ENCODE measurements at regions not wholly inside any gene's neighbourhood (a gene's known extent, or its start where the extent isn't known, plus 50 kb on each side); places are given as distances from the start of the nearest gene placed in this dataset.

DNA sequence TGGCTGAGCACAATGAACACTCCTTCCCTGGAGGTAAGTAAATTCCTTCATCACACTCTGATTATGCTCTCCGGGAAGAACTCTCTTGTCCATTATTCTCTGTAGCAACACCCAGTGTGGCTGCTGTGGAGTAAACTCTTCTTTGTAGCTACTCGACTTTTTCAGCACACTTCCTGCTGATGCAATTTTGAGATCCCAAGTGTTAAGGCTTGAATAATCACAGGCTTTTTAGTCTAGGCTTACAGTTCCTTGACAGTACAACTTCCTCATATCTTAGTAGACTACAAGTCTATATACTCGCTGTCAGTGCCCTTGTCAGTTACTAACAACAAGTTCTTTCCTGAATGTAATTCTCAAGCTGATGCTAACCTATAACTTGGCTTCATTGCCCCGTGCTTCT lies 301.8 kb upstream of the API5 start:
- Histone ChIP-seq H3K4me3 (ENCODE audit: insufficient read depth, low read depth, low read length) (no peak overlapping the region), H3K36me3 (ENCODE audit: insufficient read depth, low read length) (no peaks in the 10 kb centered on the region), H3K4me1 (ENCODE audit: insufficient read depth, low read length) (no peaks in the 10 kb centered on the region), H3K9ac (ENCODE audit: low read length) (no peak overlapping the region), H3K27me3 (ENCODE audit: insufficient read depth, low read length) (no peaks in the 10 kb centered on the region), H3K27ac (ENCODE audit: low read depth, low read length) (no peak overlapping the region), H3K9me3 (ENCODE audit: insufficient read depth, low read depth, low read length) (peaks cover 2% of the 10 kb centered on the region), H3K4me2 (ENCODE audit: low read length) (no peak overlapping the region), H4K20me1 (ENCODE audit: insufficient read depth, low read length) (no peaks in the 10 kb centered on the region), H3K79me2 (ENCODE audit: insufficient read depth, low read length) (no peaks in the 10 kb centered on the region), H2AFZ (ENCODE audit: low read depth, low read length) (no peak overlapping the region)
- Mint-ChIP-seq H3K4me1 (ENCODE audit: low read depth, unreplicated experiment) (no peaks in the 10 kb centered on the region), H3K9me3 (ENCODE audit: unreplicated experiment) (peaks cover 3% of the 10 kb centered on the region), H3K36me3 (ENCODE audit: low read depth, unreplicated experiment) (no peaks in the 10 kb centered on the region), H3K27ac (ENCODE audit: unreplicated experiment) (no peak overlapping the region), H3K27me3 (ENCODE audit: low read depth, unreplicated experiment) (no peaks in the 10 kb centered on the region), H3K4me3 (ENCODE audit: unreplicated experiment) (no peak overlapping the region)
- TF ChIP-seq, protein P1, sequence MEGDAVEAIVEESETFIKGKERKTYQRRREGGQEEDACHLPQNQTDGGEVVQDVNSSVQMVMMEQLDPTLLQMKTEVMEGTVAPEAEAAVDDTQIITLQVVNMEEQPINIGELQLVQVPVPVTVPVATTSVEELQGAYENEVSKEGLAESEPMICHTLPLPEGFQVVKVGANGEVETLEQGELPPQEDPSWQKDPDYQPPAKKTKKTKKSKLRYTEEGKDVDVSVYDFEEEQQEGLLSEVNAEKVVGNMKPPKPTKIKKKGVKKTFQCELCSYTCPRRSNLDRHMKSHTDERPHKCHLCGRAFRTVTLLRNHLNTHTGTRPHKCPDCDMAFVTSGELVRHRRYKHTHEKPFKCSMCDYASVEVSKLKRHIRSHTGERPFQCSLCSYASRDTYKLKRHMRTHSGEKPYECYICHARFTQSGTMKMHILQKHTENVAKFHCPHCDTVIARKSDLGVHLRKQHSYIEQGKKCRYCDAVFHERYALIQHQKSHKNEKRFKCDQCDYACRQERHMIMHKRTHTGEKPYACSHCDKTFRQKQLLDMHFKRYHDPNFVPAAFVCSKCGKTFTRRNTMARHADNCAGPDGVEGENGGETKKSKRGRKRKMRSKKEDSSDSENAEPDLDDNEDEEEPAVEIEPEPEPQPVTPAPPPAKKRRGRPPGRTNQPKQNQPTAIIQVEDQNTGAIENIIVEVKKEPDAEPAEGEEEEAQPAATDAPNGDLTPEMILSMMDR (IDR thresholded peaks at IDR 0.05; ENCODE audit: insufficient read depth, low read depth, low read length), result no peak
- no peak for TF ChIP-seq EZH2 (IDR thresholded peaks at IDR 0.05; ENCODE audit: insufficient read depth, low read length)
- FAIRE-seq, result no peak
- DNase-seq (ENCODE audit: low read depth), result no peak

DNA sequence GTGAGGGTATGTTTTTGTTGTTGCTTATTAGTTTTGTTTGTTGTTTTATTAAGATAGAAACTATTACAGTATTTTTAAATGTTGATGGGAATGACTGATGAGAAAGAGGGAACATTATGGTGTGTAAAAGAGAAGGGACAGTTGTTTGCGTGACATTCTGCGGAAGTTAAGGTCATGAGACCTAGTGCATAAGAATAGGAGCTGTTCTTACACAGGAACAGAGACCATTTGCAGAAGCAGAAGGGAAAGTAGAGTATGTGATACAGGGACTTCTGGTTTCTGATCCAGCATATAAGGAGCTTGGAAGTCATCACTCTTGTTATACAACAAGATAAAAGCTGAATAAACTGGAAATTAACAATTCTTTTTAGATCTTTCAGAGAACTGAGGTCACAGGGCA lies 299.2 kb upstream of the API5 start:
- DNase-seq (ENCODE audit: low read depth), result no peak
- Histone ChIP-seq H3K9me3 (ENCODE audit: insufficient read depth, low read depth, low read length) (peaks cover 2% of the 10 kb centered on the region), H3K36me3 (ENCODE audit: insufficient read depth, low read length) (no peaks in the 10 kb centered on the region), H3K4me2 (ENCODE audit: low read length) (no peak overlapping the region), H4K20me1 (ENCODE audit: insufficient read depth, low read length) (no peaks in the 10 kb centered on the region), H3K79me2 (ENCODE audit: insufficient read depth, low read length) (no peaks in the 10 kb centered on the region), H3K27ac (ENCODE audit: low read depth, low read length) (no peak overlapping the region), H2AFZ (ENCODE audit: low read depth, low read length) (no peak overlapping the region), H3K9ac (ENCODE audit: low read length) (no peak overlapping the region), H3K27me3 (ENCODE audit: insufficient read depth, low read length) (no peaks in the 10 kb centered on the region), H3K4me3 (ENCODE audit: insufficient read depth, low read depth, low read length) (no peak overlapping the region), H3K4me1 (ENCODE audit: insufficient read depth, low read length) (no peaks in the 10 kb centered on the region)
- TF ChIP-seq, protein P1 (IDR thresholded peaks at IDR 0.05; ENCODE audit: insufficient read depth, low read depth, low read length), result no peak
- TF ChIP-seq EZH2 (IDR thresholded peaks at IDR 0.05; ENCODE audit: insufficient read depth, low read length), result no peak
- no peak overlapping the region for H3K27ac Mint-ChIP-seq (ENCODE audit: unreplicated experiment)
- no peaks in the 10 kb centered on the region for H3K4me1 Mint-ChIP-seq (ENCODE audit: low read depth, unreplicated experiment)
- no peaks in the 10 kb centered on the region for H3K36me3 Mint-ChIP-seq (ENCODE audit: low read depth, unreplicated experiment)
- FAIRE-seq, result no peak
- H3K4me3 Mint-ChIP-seq (ENCODE audit: unreplicated experiment), result no peak overlapping the region
- no peaks in the 10 kb centered on the region for H3K27me3 Mint-ChIP-seq (ENCODE audit: low read depth, unreplicated experiment)
- H3K9me3 Mint-ChIP-seq (ENCODE audit: unreplicated experiment), result no peaks in the 10 kb centered on the region

DNA sequence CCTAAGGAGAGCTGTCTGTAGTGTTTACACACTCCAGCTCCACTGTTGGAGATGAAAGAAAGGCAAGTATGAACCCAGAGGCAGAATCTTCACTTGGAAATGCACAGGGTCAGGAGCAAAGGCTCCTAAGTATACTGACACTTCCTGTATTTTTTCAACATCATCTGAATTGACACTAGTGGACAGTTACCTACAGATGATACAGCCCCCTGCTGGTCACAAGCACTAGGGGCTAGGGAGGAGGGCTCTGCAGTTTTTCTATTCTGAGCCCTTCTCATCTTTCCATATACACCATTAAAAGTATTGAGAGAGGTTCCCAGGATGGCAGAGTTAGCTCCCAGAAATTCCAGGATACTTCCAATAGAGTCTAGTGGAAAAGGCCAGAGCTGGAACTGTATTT lies 290.3 kb upstream of the API5 start:
- Mint-ChIP-seq H3K27me3 (ENCODE audit: low read depth, unreplicated experiment) (no peaks in the 10 kb centered on the region), H3K9me3 (ENCODE audit: unreplicated experiment) (peaks cover 3% of the 10 kb centered on the region), H3K36me3 (ENCODE audit: low read depth, unreplicated experiment) (no peaks in the 10 kb centered on the region), H3K4me3 (ENCODE audit: unreplicated experiment) (no peak overlapping the region), H3K27ac (ENCODE audit: unreplicated experiment) (no peak overlapping the region), H3K4me1 (ENCODE audit: low read depth, unreplicated experiment) (no peaks in the 10 kb centered on the region)
- no peak for TF ChIP-seq EZH2 (IDR thresholded peaks at IDR 0.05; ENCODE audit: insufficient read depth, low read length)
- TF ChIP-seq, protein P1 (IDR thresholded peaks at IDR 0.05; ENCODE audit: insufficient read depth, low read depth, low read length), result no peak
- no peaks in the 10 kb centered on the region for H3K9me3 ChIP-seq (ENCODE audit: insufficient read depth, low read depth, low read length)
- H3K79me2 ChIP-seq (ENCODE audit: insufficient read depth, low read length), result no peaks in the 10 kb centered on the region
- no peak overlapping the region for H3K4me3 ChIP-seq (ENCODE audit: insufficient read depth, low read depth, low read length)
- FAIRE-seq (no peak), DNase-seq (ENCODE audit: low read depth) (no peak)
- H4K20me1 ChIP-seq (ENCODE audit: insufficient read depth, low read length), result no peaks in the 10 kb centered on the region
- H3K27ac ChIP-seq (ENCODE audit: low read depth, low read length), result no peak overlapping the region
- no peaks in the 10 kb centered on the region for H3K36me3 ChIP-seq (ENCODE audit: insufficient read depth, low read length)
- H3K4me1 ChIP-seq (ENCODE audit: insufficient read depth, low read length), result no peaks in the 10 kb centered on the region
- no peak overlapping the region for H2AFZ ChIP-seq (ENCODE audit: low read depth, low read length)
- H3K4me2 ChIP-seq (ENCODE audit: low read length), result no peak overlapping the region
- no peak overlapping the region for H3K9ac ChIP-seq (ENCODE audit: low read length)
- H3K27me3 ChIP-seq (ENCODE audit: insufficient read depth, low read length), result no peaks in the 10 kb centered on the region
